Smooth muscle cell (in vitro differentiated cells): ENCODE measurements at regions not wholly inside any gene's neighbourhood (a gene's known extent, or its start where the extent isn't known, plus 50 kb on each side); places are given as distances from the start of the nearest gene placed in this dataset.

Source experiments
- DNase-seq: peaks from one replicate; lab custom pipeline; 2025; ENCODE audit not compliant: unreplicated experiment; lab: John Stamatoyannopoulos, UW
- H2AFZ ChIP-seq: fragments of 200-600 bp; sonication (generic); 2 replicates; pipeline ENCODE4 v1.6.0; 2016; ENCODE audit warnings: antibody characterized with exemption, low read depth, mild to moderate bottlenecking
- H3F3A ChIP-seq: fragments of 200-600 bp; sonication (generic); 2 replicates; pipeline ENCODE4 v1.6.0; 2017; ENCODE audit warnings: antibody characterized with exemption, low read depth
- H3K27ac ChIP-seq: fragments of 200-600 bp; sonication (generic); 2 replicates; pipeline ENCODE4 v1.5.1; 2016; ENCODE audit warnings: low read depth, mild to moderate bottlenecking
- H3K27me3 ChIP-seq: fragments of 200-600 bp; sonication (generic); 2 replicates; pipeline ENCODE4 v1.6.1; 2016; ENCODE audit warnings: low read depth, mild to moderate bottlenecking
- H3K36me3 ChIP-seq: fragments of 200-600 bp; sonication (generic); 2 replicates; pipeline ENCODE4 v1.5.1; 2016; ENCODE audit warnings: low read depth
- H3K4me1 ChIP-seq: fragments of 200-600 bp; sonication (generic); 2 replicates; pipeline ENCODE4 v1.5.1; 2016; ENCODE audit warnings: low read depth
- H3K4me2 ChIP-seq: fragments of 200-600 bp; sonication (generic); 2 replicates; pipeline ENCODE4 v1.6.0; 2016; ENCODE audit warnings: mild to moderate bottlenecking
- H3K4me3 ChIP-seq: fragments of 200-600 bp; sonication (generic); 2 replicates; pipeline ENCODE4 v1.5.1; 2016; ENCODE audit warnings: mild to moderate bottlenecking
- H3K79me2 ChIP-seq: fragments of 200-600 bp; sonication (generic); 2 replicates; pipeline ENCODE4 v1.6.0; 2016; ENCODE audit warnings: low read depth, mild to moderate bottlenecking
- H3K9ac ChIP-seq: fragments of 200-600 bp; sonication (generic); 2 replicates; pipeline ENCODE4 v1.6.0; 2016; ENCODE audit warnings: low read depth
- H3K9me3 ChIP-seq: fragments of 200-600 bp; sonication (generic); replicated peaks from 2 replicates; pipeline ENCODE4 v1.5.1; 2016; ENCODE audit warnings: low read depth
- H4K20me1 ChIP-seq: fragments of 200-600 bp; sonication (generic); 2 replicates; pipeline ENCODE4 v1.6.0; 2016; ENCODE audit warnings: low read depth
- WGBS: methylation state at CpG from one replicate; pipeline ENCODE4 v1.1.7; 2016; ENCODE audit warnings: low lambda C conversion rate; 5-methylcytosine and 5-hydroxymethylcytosine counted together
- TF ChIP-seq, protein P1 (sequence below): fragments of 200-600 bp; sonication (generic); IDR thresholded peaks from 2 replicates; pipeline ENCODE4 v1.5.1; 2017; ENCODE audit warnings: borderline replicate concordance, mild to moderate bottlenecking, antibody characterized with exemption; ENCODE audit not compliant: insufficient read depth, poor library complexity, severe bottlenecking

GRCh38 chr13:76459863-76460262, 426.3 kb downstream of the KCTD12 start:
- Histone ChIP-seq H3K27me3 (no peaks in the 10 kb centered on the region), H3K27ac (no peak overlapping the region), H3K4me2 (no peak overlapping the region), H3K4me3 (no peak overlapping the region), H3K4me1 (peaks cover 10% of the 10 kb centered on the region), H2AFZ (peak overlapping the region; percentile 6), H4K20me1 (no peaks in the 10 kb centered on the region), H3K79me2 (no peaks in the 10 kb centered on the region), H3F3A (peaks cover 7% of the 10 kb centered on the region), H3K9ac (no peak overlapping the region), H3K36me3 (no peaks in the 10 kb centered on the region), H3K9me3 (no peaks in the 10 kb centered on the region)
- DNase-seq = no peak
- TF ChIP-seq, protein P1, sequence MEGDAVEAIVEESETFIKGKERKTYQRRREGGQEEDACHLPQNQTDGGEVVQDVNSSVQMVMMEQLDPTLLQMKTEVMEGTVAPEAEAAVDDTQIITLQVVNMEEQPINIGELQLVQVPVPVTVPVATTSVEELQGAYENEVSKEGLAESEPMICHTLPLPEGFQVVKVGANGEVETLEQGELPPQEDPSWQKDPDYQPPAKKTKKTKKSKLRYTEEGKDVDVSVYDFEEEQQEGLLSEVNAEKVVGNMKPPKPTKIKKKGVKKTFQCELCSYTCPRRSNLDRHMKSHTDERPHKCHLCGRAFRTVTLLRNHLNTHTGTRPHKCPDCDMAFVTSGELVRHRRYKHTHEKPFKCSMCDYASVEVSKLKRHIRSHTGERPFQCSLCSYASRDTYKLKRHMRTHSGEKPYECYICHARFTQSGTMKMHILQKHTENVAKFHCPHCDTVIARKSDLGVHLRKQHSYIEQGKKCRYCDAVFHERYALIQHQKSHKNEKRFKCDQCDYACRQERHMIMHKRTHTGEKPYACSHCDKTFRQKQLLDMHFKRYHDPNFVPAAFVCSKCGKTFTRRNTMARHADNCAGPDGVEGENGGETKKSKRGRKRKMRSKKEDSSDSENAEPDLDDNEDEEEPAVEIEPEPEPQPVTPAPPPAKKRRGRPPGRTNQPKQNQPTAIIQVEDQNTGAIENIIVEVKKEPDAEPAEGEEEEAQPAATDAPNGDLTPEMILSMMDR = no peak
- 65% methylated on average over 4 of the region's 4 CpGs for WGBS

DNA sequence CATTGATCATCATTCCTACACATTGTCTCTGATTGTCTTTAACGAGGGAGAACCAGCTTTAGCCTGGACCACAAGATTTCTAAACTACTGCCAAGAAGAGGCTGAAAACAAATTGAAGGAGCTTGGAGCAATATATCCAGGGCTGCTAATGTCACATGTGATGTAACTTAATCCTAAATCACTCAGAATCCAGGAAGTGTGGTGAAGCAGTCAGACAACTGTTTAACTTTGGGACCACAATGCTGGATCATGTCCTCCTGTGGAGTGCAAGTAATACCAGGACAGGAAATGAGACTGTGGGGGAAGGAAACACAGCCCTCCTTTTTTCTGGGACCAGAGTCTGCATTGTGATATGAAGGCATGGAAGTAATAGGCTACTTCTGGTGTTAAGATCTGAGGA, 430.2 kb downstream of the KCTD12 start:
- TF ChIP-seq, protein P1 = no peak
- WGBS = 25% methylated on average over 1 of the region's 1 CpG
- no peaks in the 10 kb centered on the region for H4K20me1 ChIP-seq
- no peaks in the 10 kb centered on the region for H3K27me3 ChIP-seq
- H3K9ac ChIP-seq = no peak overlapping the region
- no peak overlapping the region for H3K4me3 ChIP-seq
- peaks cover 21% of the 10 kb centered on the region for H3K9me3 ChIP-seq
- peak overlapping the region; percentile 40 for H3K4me2 ChIP-seq
- H2AFZ ChIP-seq = peak overlapping the region; percentile 87
- peaks cover 3% of the 10 kb centered on the region for H3K36me3 ChIP-seq
- H3K79me2 ChIP-seq = no peaks in the 10 kb centered on the region
- peaks cover 15% of the 10 kb centered on the region for H3F3A ChIP-seq
- DNase-seq = no peak
- peak overlapping the region; percentile 65 for H3K27ac ChIP-seq
- peaks cover 15% of the 10 kb centered on the region for H3K4me1 ChIP-seq

DNA sequence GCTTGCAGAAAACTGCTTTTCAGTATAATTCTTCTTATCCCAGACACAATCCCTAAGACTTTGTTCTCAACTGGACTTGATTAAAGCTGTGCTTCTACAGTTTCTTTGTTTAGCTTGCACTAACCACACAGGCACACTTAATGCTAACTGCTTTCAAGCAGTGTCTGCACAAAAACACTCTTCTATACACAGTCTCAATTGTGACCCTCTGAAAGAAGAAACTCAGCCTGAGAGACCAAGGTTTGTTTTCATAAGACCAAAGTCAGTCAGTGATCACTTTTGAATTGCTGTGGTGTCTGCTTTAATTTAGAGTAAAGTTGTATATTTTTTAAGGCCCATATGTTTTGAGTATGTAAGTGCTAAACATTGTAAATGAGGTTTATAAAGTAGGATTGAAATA, 431.2 kb downstream of the KCTD12 start:
- Histone ChIP-seq H2AFZ (peak overlapping the region; percentile 87), H3K4me2 (peak overlapping the region; percentile 40), H3K9me3 (peaks cover 21% of the 10 kb centered on the region), H3K4me3 (no peak overlapping the region), H3K79me2 (no peaks in the 10 kb centered on the region), H3K27me3 (no peaks in the 10 kb centered on the region), H3K36me3 (peaks cover 3% of the 10 kb centered on the region), H3K9ac (no peak overlapping the region), H3K4me1 (peaks cover 15% of the 10 kb centered on the region), H4K20me1 (no peaks in the 10 kb centered on the region), H3K27ac (peak overlapping the region; percentile 65), H3F3A (peaks cover 15% of the 10 kb centered on the region)
- no peak for DNase-seq
- TF ChIP-seq, protein P1 = no peak

GRCh38 chr13:76449716-76450115, 436.5 kb downstream of the KCTD12 start:
- no peak overlapping the region for H3K4me2 ChIP-seq
- H3K27me3 ChIP-seq = no peaks in the 10 kb centered on the region
- no peak for DNase-seq
- H3K27ac ChIP-seq = no peak overlapping the region
- TF ChIP-seq, protein P1 = no peak
- peaks cover 3% of the 10 kb centered on the region for H3K36me3 ChIP-seq
- H2AFZ ChIP-seq = no peak overlapping the region
- peaks cover 7% of the 10 kb centered on the region for H3F3A ChIP-seq
- H4K20me1 ChIP-seq = no peaks in the 10 kb centered on the region
- no peak overlapping the region for H3K9ac ChIP-seq
- H3K4me1 ChIP-seq = peaks cover 4% of the 10 kb centered on the region
- no peak overlapping the region for H3K4me3 ChIP-seq
- peaks cover 21% of the 10 kb centered on the region for H3K9me3 ChIP-seq
- H3K79me2 ChIP-seq = no peaks in the 10 kb centered on the region
